CD4-positive, alpha-beta T cell treated with Interleukin-17A for 1 hour (primary cell): ENCODE measurements at regions not wholly inside any gene's neighbourhood (a gene's known extent, or its start where the extent isn't known, plus 50 kb on each side); places are given as distances from the start of the nearest gene placed in this dataset.
A peak's percentile ranks its signal among the peaks of the same experiment; 100 is the strongest.

Experiments used
- DNase-seq: peaks from one replicate; pipeline ENCODE4 v3.0.0-alpha.2; 2020

DNA sequence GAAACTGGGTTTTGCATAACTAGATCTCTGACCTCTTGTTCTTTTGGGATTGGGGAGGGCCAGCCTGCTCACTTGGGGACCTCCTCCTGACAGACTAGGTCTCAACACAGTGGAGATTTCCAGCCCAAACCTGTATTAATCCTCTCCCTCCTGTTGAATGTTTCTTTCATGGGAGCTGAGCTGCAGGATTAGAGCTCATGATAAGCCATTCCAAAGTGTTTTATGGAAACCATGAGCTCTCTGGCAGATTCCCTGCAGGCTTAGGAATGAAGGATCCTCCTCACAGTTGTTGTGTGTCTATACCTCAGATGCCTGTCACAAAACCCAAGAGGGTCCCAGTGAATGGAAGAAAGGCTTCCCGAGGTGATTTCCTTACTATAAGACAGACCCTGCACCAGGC is 248.4 kb upstream of the B3GAT1 start:
- DNase-seq = no peak

- DNase-seq = no peak
Measured at GRCh38 chr11:134659882-134660281, 247.8 kb upstream of the B3GAT1 start.

DNA sequence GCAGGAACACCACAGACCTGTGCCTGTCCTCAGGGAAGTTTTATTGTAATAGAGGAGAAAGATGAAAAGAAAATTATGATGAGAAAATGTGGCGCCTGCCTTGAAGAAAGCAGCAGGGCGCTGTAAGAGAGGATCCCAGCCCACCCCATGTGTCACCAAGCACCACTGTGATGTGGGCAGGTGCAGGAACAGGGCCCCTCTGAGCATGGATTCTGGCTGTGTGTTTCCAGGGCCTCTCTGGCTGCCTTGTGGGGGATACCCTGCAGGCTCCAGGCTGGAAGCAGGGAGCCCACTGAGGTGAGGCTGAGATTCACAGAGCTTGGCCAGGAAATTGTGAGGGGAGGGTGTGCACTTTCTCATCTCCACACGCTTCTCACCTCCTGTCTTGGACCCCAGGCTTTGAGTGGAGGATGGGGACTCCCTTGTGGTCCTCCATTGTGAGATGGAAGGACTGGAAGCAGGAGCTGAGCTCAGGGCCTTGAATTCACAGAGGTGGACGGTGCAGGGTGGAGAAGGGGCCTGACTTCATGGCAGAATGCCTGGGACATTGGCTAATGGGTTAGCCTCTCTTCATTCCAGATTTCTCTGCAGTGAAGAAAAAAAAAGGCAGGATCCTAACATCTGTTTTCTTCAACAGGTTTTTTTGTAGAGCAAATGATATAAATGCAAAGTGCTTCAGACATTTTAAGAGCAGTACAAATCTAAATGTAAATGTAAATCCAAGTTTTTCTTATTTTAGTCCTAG is 246.6 kb upstream of the B3GAT1 start:
- no peak for DNase-seq

- no peak for DNase-seq
Measured at GRCh38 chr11:134657631-134658030, 245.6 kb upstream of the B3GAT1 start.

- DNase-seq = peak; percentile 42
Measured at GRCh38 chr11:134656861-134657540, 245.0 kb upstream of the B3GAT1 start.

- peak; percentile 35 for DNase-seq
Measured at GRCh38 chr11:134656086-134656840, 244.2 kb upstream of the B3GAT1 start.

GRCh38 chr11:134655189-134655989 is 243.3 kb upstream of the B3GAT1 start:
- DNase-seq = no peak

DNA sequence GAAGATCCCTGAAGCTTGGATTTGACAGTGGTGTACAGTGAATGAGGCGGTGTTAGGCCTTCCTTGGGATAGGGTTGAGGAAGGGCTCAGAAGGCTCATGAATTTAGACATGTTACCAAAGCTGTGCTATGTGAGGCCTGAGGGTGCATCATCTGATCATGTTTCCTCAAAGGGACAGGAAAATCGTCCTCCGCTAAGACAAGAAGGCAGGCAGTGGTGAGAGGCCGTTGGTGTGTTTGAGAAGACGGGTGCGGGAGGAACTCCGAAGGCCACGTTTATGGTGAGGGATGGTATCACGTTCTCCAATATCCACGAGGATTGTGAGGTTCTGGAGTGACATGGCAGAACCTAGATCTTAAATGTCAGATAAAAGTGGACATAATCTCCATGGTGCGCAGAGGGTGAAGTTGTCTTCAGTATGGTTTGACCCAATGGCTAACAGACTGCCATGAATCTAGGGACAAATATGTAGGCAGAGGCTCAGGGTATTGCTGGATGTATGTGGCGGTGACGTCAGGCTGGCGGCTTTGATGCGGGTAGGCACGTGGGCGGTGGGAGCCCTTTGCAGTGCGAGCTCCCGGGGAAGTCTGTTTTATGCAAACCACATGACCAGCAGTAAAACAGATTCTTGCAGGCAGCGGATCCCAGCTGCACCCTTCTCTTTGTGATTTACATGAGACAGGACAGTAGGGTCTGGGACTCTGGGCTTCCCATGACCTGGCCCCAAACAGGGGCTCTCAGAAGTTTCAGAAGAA is 242.3 kb upstream of the B3GAT1 start:
- no peak for DNase-seq

DNA sequence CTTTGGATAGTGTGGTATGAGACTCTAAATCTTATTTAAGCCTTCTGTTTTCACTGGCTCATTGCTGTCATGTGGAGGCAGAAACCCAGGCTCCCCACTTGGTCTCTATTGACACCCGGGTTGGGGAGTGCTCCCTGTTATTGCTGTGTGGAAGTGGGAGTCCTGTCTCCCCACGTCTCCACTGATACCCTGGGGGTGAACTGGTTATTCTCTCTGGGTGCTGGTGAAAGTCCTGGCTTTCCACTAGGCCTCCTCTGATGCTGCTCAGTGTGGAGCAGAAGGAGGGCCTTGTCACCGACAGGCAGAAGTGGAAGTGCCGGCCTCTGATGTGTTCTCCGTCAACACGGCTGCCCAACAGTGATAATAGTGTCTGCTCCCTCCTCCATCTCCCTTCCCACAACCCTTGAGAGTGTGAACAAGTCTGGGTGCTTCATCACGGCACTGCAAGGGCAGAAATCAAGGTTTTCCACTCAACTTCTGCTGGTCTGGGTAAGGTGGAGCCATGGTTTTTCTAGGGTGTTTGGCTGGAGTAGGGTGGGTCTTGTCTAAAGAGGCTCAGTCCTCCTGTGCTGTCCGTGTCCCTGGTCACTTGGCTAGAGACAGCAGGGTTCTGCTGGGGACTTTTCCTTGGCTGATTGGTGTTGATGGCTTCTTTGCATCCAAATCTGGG is 240.7 kb upstream of the B3GAT1 start:
- no peak for DNase-seq

DNA sequence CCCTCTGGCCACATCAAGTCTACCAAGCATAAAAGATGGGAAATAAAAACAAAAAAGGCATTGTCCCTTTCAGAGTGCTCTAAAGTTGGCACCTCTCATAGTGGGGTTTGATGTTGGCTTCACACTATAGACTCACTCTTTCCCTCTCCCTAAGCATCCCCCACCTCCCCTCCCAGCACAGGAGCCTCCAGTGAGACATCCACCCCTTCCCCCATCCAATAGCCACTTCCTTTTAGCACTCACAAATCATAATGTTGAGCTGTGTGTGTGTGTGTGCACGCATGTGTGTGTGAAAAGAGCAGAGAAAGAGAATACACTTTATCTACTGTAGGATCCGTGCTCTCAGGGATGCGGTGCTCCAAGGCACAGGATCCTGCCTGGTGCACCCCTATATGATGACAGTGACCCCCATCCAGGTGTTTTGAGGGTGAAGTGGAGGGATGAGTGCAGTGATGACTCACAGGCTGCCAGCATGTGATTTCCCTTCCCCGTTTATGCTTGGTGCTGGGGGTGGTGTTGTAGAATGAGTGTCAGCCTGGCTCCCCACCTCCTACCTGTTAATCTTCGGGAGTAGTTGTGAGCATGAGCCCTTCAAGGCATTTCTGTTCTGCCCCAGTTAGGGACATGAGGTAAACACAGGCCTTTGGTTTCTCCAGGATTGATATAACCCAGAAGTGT is 235.2 kb upstream of the B3GAT1 start:
- no peak for DNase-seq

GRCh38 chr11:134646561-134646960 is 234.5 kb upstream of the B3GAT1 start:
- no peak for DNase-seq

GRCh38 chr11:134645576-134645975 is 233.5 kb upstream of the B3GAT1 start:
- no peak for DNase-seq

- no peak for DNase-seq
Measured at GRCh38 chr11:134644476-134645456, 232.7 kb upstream of the B3GAT1 start.

GRCh38 chr11:134643115-134644012 is 231.3 kb upstream of the B3GAT1 start:
- no peak for DNase-seq

GRCh38 chr11:134642206-134642605 is 230.2 kb upstream of the B3GAT1 start:
- DNase-seq = no peak

DNA sequence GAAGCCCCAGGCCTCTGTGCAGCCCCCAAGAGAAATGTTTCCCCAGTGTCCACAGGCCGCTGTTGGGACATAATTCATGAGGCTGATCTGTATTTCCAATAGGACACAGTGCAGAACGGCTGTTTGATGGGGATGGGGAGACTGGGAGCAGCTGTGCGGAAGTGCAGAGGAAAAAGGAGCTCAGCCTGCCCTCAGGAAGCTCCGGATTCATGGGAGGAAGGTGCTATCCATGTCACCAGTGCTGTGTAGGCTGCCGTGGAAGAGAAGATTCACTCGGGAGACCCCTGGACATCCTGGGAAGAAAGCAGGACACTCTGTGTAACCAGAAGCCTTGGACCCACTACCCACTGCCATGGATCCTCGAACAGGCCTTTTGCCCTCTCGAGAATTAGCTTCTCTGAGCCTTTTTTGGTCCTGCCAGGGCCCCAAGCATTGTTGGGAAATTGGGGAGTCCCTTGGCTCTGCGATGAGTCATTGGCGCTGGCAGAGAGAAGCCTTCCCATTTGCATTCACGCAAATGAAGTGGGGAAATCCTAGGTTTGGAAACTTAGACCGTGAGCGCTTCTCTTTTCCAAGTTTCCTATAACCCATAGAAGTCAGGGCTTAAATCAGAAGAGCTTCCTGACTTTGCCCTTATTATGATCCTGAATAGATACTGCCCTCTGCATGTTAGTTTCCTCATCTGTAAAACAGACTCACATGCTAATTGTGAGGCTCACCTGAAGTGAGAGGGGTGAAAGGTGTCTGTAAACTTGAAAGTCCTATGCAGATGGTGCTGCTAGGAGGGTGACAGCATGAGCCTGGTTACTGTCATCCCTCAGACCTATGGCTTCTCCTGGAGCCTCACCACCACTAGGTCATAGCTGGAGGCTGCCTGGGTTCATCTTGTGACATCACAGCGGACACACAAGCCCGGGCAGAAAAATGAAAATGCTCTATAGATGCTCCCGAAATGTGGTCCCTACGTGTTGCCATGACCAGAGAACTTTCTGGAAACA is 229.2 kb upstream of the B3GAT1 start:
- DNase-seq = no peak

DNA sequence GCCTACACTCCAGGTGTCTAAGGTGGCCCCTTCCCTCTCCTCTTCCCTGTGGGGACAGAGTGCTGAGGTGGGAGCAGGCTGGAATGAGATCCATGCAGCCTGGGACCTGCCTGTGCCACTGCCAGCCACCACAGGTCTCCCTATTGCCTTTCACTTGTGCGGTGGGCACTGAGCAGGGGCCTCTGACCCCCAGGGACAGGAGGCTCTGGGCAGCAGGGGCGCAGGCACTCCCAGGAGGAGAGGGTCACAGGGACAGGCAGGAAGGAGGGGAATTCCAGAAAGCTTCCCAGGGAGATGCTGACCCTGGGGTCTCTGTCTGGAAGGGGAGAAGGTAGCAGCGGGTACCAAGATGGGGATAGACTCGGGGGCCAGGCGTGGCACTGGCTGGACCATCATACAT is 228.5 kb upstream of the B3GAT1 start:
- DNase-seq = no peak
